NB4 (cell line): ENCODE measurements at regions not wholly inside any gene's neighbourhood (a gene's known extent, or its start where the extent isn't known, plus 50 kb on each side); places are given as distances from the start of the nearest gene placed in this dataset.

Experiments used
- CTCF ChIP-seq: IDR thresholded peaks from one replicate; pipeline ENCODE4 v1.5.1; 2012; ENCODE audit warnings: low read depth, low read length
- POLR2A ChIP-seq: IDR thresholded peaks from 2 replicates; pipeline ENCODE4 v1.6.1; 2011; ENCODE audit warnings: mild to moderate bottlenecking; ENCODE audit not compliant: insufficient read length; ENCODE audit errors: extremely low read depth

GRCh38 chr6:9138936-9139335 lies 703.6 kb upstream of the SLC35B3 start:
- TF ChIP-seq CTCF: no peak
- TF ChIP-seq POLR2A: no peak
